ENCODE measurements at regions not wholly inside any gene's neighbourhood (a gene's known extent, or its start where the extent isn't known, plus 50 kb on each side); places are given as distances from the start of the nearest gene placed in this dataset.

DNA sequence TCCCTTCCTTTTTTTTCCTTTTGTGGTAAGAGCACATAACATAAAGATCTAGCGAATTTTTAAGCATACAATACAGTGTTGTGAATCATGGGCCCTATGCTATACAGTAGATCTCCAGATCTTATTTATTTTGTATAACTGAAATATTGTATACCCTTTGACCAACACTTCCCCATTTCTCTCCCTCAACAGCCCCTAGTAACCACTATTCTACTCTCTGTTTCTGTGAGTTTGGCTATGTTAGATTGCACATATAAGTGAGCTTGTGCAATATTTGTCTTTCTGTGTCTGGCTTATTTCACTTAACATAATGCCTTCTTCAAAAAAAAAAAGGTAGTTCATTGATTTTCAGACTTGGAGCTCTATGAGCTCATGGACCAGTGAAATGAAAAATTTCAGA lies 180.5 kb downstream of the C11orf91 start:
- DNase-seq: no peak

DNA sequence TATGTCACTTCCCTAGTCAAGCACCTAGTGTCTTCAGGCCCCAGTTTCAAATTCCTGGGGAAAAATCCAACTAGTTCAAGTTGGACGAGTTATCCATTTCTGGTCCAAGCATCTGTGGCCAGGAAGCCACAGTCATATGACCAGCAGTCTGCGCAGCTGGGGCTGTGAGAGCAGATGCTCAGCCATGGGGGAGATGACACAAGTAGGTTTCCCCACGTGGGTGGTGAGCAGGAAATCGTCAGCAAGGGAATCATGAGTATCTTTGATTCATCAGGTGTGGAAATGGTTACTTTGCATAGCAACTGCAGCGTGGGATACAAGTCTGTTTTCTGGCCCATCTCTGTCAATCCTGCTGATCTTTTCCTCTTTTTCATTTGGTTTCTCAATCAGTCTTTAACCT lies 185.3 kb downstream of the C11orf91 start:
- DNase-seq: no peak

DNA sequence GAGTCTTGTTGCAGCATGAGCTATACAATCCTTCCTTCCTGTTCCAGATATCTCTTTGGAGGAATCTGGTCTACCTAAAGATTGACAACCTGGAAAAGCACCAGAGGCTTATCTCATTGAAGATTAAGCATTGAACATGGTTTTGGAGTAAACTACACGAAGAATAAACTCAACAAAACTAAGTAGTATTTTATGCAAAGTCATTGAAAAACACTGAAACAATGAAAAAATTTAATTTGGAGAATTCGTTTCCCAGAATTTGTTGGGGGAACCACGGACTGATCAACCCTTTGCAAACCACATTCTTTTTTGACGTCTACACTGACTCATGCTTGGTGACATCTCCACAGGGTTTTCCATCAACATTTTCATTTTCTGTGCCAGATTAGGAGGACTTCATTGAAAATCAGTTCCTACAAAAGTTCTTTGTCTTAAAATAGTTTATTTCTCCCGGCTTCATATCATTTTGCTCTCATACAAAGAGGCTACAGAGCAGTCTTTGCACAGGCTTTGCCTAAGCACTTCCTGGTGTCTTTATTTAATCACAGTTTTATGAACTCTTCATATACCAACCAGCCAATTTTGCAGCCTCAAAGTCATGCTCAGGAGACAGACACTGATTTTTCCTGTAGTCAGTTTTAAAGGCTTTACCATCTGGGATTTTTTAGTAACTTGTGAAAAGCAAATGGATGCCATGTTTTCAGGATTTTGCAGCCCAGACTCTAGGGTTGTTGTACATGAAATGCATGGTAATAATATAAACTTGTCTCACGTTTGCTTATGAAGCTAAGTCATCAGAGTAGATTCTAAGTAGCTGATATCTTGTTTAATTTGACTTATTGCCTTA lies 186.3 kb downstream of the C11orf91 start:
- no peak for DNase-seq

DNA sequence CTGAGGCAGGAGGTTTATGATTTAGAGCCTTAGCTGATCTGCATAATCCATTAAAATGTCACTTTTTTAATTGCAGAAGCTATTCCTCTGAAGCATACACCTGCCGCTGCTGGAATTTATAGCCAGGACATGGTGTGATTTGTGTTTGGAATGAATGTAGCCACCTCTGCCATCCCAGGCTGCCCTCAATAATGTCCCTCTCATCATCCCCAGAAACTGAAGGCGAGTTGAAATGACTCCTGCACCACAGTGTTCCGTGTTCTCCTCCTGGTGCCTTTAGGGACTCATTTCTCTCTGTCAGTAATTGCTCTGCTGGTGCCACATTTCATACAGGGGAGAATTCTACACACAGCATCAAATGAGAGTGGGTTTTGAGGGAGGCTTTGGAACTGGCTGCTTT lies 191.0 kb downstream of the C11orf91 start:
- no peak for DNase-seq

DNA sequence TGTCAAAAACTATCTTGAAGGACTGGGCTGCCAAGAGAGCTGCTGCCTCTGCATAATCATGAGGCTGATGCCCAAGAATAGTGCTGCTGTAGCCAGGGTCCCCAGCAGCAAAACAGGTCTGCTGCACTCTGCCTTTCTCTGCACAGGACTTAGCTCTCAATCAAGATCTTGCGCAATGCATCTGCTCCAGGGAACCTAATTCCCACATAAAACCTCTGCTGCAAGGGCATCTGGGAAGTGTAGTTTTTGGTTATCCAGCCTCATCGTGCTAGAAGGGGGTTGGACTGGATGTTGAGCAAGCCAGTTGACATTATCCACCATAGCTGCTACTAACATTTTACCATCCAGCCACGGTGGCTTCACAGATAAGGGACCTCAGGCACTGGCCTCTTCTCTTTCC lies 192.7 kb downstream of the C11orf91 start:
- no peak for DNase-seq

DNA sequence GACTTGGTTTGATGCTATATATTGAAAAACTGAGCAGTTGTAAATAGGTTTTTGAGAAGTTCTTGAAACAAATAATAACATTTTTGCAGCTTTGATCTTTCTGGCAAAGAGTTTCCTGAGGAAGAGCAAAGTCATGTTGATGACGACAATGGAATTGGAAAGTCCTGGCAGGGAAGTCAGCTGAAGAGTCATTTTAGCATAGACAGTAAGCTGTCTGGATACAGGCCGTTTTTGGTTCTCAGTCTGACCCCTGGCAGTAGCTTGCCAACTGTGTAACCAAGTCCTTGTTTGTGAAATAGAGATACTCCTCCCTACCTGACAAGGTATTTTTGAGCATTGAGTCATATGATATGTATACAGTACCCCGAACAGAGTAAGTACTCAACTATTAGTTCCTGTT lies 193.3 kb downstream of the C11orf91 start:
- DNase-seq: no peak

GRCh38 chr11:33505093-33505492 lies 195.5 kb downstream of the C11orf91 start:
- no peak for DNase-seq

DNA sequence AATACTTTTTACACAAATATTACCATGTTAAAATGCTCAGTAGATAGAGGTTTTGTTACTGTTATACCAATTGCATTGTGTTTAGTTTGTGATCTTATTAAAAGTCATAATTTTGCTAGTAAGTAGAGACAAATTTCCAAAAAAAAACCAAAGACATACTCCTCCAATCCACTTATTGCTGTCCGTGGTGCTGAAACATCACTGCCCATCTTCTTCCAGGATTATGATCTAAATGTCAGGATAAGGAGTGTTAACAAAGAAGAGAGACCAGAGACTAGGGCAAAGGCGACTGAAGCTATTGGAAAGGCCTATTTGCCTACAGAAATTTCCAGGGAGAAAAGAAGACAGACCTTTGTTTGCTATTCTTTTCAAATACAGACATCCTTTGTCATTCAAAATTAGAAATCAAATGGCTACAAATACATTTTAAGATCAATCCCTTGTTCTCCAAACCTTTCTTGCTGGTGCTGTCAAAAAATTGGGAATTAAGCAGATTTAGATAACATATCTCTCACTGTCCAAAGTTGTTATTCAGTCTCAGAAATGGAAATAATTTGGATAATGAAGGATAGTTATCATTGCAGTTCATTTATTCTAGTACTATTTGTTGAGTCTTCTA lies 199.7 kb downstream of the C11orf91 start:
- no peak for DNase-seq

DNA sequence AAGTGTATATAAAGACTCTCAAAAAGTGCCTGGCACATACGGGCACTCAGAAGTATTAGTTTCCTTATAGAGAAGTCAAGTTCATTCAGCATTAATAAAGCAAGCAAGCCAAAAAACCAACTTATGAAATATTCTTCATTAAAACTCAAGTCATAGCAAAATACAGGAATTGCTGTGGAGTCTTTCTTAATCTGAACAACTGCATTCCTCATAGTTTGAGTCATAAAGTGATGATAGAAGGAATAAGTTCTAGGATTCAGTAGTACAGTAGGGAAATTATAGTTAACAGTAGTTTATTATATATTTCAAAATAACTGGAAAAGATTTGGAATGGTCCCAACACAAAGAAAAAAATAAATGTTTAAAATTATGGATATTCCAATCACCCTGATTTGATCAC lies 200.3 kb downstream of the C11orf91 start:
- DNase-seq: no peak

- DNase-seq: no peak
Measured at GRCh38 chr11:33492596-33492995, 208.0 kb downstream of the C11orf91 start.

- DNase-seq: no peak
Measured at GRCh38 chr11:33490842-33491370, 209.7 kb downstream of the C11orf91 start.

- no peak for DNase-seq
Measured at GRCh38 chr11:33488971-33489370, 211.7 kb downstream of the C11orf91 start.

- DNase-seq: no peak
Measured at GRCh38 chr11:33480626-33481025, 220.0 kb downstream of the C11orf91 start.

DNA sequence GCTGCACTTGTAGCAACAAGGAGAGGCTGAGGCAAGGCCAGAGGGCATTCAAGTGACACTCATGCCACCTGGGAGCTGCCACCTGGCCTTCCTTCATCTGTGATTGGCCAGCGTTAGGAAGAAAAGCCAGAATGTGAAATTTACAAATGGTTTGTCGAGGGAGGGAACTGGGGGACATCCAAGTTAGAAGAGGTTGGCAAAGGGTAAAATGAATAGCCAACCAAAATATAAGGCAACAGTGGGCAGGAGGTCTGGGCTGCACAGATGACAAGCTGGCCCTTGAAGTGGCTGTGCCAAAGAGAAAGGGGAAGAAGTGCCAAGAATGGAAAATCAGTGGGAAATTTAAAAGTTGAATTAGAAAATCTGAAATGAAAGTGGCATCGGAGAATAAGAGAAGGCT lies 221.4 kb downstream of the C11orf91 start:
- DNase-seq: no peak

- DNase-seq: no peak
Measured at GRCh38 chr11:33478111-33478573, 221.0 kb downstream of the HIPK3 start.

GRCh38 chr11:33476945-33477606 lies 219.9 kb downstream of the HIPK3 start:
- no peak for DNase-seq

- DNase-seq: peak in 1 of 2 experiments; percentile 16
Measured at GRCh38 chr11:33475993-33476392, 218.8 kb downstream of the HIPK3 start.

DNA sequence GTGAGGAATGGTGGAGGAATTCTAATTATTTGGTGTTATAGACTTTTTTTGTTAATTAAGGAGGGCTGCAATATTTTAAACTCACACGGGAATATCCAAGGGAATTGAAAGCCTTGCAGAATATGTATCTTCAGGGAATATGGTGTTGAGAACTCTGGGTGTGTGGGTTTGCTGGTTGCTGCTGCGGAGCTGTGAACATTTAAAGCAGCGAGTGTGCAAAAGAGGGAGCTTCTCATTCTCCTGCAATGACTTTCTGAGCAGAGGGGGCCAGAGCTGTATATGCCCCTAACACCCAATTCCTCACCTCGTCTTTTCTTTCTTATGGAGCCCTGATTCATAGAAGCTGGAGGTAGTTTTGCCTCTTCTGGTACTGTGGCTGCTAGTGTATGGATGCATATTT lies 217.7 kb downstream of the HIPK3 start:
- DNase-seq: no peak

- no peak for DNase-seq
Measured at GRCh38 chr11:33471541-33471940, 214.4 kb downstream of the HIPK3 start.

DNA sequence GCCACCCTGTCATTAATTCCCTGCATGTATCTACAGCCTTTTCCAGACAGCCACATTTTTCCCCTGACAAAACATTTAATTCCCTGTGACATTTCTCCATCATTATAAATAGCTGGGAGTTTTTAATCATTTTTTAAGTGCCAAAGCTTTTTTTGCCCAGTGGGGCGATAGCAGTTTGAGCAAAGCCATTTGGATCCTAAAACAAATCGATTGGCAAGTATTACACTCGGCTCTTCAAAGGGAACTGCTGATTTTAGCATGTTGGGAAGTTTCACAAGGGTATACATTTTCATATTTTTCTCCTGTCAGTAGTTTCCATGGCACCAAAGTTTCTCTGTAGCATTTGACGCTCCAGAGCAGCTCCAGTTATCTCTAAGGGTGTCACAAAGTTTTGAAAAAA lies 210.8 kb downstream of the HIPK3 start:
- no peak for DNase-seq

- DNase-seq: no peak
Measured at GRCh38 chr11:33463059-33463458, 205.9 kb downstream of the HIPK3 start.

GRCh38 chr11:33461369-33462125 lies 204.4 kb downstream of the HIPK3 start:
- DNase-seq: no peak

GRCh38 chr11:33457948-33458347 lies 200.8 kb downstream of the HIPK3 start:
- no peak for DNase-seq

All from NCI-H1930 (cell line).